ENCODE measurements at regions not wholly inside any gene's neighbourhood (a gene's known extent, or its start where the extent isn't known, plus 50 kb on each side); places are given as distances from the start of the nearest gene placed in this dataset.
"Not testable (repeated sequence)": the region's sequence is repeated elsewhere in the genome, so short reads cannot be mapped to it uniquely, and the experiment has no call there.

DNA sequence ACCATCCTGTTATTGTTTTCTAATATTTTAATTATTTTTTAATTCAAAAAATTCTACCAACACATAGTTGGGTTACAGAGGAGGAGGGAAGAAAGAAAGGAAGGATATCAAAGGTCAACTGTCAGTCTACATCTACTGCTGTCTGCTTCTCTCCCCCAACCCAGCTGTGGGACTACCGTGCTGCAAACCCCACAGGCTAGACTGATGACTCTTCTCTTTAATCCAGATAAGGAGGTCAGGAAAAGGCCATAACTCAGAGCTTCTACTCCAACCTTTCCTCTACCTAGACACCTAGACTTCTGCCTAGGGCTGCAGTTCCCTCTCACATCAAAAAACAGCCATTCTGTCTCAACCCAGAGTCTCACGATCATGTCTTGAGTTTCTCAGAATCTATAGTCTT lies 124.2 kb upstream of the ETV3 start:
- H3K4me3 ChIP-seq: no peak overlapping the region
- peaks cover 0 to 10% (median 0%) of the 10 kb centered on the region in 11 donors for H3K9me3 ChIP-seq
- H3K27me3 ChIP-seq: peaks cover 0 to 9% (median 0%) of the 10 kb centered on the region in 7 donors
- no peak for DNase-seq
- WGBS, 2 donors: 48 to 55% methylated on average over 2 of the region's 2 CpGs
- ATAC-seq: no peak
- intact Hi-C loops (cut with DNase I): no loop called here
- H3K4me1 ChIP-seq: no peaks in the 10 kb centered on the region
- no peak overlapping the region for H3K27ac ChIP-seq
- H3K36me3 ChIP-seq: no peaks in the 10 kb centered on the region
- TF ChIP-seq, protein P1, sequence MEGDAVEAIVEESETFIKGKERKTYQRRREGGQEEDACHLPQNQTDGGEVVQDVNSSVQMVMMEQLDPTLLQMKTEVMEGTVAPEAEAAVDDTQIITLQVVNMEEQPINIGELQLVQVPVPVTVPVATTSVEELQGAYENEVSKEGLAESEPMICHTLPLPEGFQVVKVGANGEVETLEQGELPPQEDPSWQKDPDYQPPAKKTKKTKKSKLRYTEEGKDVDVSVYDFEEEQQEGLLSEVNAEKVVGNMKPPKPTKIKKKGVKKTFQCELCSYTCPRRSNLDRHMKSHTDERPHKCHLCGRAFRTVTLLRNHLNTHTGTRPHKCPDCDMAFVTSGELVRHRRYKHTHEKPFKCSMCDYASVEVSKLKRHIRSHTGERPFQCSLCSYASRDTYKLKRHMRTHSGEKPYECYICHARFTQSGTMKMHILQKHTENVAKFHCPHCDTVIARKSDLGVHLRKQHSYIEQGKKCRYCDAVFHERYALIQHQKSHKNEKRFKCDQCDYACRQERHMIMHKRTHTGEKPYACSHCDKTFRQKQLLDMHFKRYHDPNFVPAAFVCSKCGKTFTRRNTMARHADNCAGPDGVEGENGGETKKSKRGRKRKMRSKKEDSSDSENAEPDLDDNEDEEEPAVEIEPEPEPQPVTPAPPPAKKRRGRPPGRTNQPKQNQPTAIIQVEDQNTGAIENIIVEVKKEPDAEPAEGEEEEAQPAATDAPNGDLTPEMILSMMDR (IDR thresholded peaks at IDR 0.05): no peak

DNA sequence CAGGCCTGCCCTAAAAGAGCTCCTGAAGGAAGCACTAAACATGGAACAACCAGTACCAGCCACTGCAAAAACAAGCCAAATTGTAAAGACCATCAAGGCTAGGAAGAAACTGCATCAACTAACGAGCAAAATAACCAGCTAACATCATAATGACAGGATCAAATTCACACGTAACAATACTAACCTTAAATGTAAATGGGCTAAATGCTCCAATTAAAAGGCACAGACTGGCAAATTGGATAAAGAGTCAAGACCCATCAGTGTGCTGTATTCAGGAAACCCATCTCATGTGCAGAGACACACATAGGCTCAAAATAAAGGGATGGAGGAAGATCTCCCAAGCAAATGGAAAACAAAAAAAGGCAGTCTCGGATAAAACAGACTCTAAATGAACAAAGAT lies 117.7 kb upstream of the ETV3 start:
- 53 to 65% methylated on average over 2 of the region's 3 CpGs for WGBS, 2 donors
- peaks cover 0 to 14% (median 0%) of the 10 kb centered on the region in 11 donors for H3K9me3 ChIP-seq
- H3K36me3 ChIP-seq; intact Hi-C loops (cut with DNase I); H3K27ac ChIP-seq; H3K4me3 ChIP-seq; H3K4me1 ChIP-seq; DNase-seq; ATAC-seq: not testable (repeated sequence)
- H3K27me3 ChIP-seq: peaks cover 0 to 25% (median 4%) of the 10 kb centered on the region in 7 donors

DNA sequence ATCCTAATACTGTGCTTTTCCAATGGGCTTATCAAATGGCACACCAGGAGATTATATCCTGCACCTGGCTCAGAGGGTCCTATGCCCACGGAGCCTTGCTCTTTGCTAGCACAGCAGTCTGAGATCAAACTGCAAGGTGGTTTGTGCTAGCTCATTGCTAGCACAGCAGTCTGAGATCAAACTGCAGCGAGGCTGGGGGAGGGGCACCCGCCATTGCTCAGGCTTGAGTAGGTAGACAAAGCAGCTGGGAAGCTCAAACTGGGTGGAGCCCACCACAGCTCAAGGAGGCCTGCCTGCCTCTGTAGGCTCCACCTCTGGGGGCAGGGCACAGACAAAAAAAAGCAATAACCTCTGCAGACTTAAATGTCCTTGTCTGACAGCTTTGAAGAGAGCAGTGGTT lies 116.0 kb upstream of the ETV3 start:
- H3K36me3 ChIP-seq; H3K4me1 ChIP-seq; intact Hi-C loops (cut with DNase I); DNase-seq; ATAC-seq; H3K27ac ChIP-seq; H3K4me3 ChIP-seq: not testable (repeated sequence)
- 61 to 67% methylated on average over 3 of the region's 3 CpGs for WGBS, 2 donors
- H3K9me3 ChIP-seq: peaks cover 0 to 14% (median 0%) of the 10 kb centered on the region in 11 donors
- H3K27me3 ChIP-seq: peaks cover 0 to 29% (median 5%) of the 10 kb centered on the region in 7 donors

DNA sequence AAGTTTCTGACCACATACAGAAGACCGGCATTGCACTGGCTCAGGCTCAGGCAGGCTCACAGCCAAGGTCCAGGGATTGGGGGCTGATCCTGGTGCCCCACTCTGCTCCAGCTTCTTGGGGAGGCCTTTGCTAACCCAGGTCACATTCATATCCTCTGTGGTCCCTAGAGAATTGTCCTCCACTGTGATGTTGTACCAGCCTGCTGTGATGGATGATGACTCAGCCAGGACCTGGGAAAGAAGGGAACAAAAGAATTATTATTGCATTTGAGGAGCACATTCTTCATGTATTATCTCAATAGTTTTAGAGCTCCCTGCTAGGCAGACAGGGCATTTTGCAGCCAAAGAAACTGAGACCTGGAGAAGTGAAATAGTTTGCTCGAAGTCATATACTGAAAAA lies 114.3 kb upstream of the ETV3 start:
- no peak for DNase-seq
- H3K4me1 ChIP-seq: no peaks in the 10 kb centered on the region
- no peaks in the 10 kb centered on the region for H3K36me3 ChIP-seq
- peaks cover 0 to 34% (median 5%) of the 10 kb centered on the region in 7 donors for H3K27me3 ChIP-seq
- TF ChIP-seq, protein P1 (IDR thresholded peaks at IDR 0.05): no peak
- intact Hi-C loops (cut with DNase I): no loop called here
- peaks cover 0 to 14% (median 0%) of the 10 kb centered on the region in 11 donors for H3K9me3 ChIP-seq
- no peak for ATAC-seq
- H3K4me3 ChIP-seq: no peak overlapping the region
- no peak overlapping the region for H3K27ac ChIP-seq
- 81 to 83% methylated on average over 2 of the region's 2 CpGs for WGBS, 2 donors

DNA sequence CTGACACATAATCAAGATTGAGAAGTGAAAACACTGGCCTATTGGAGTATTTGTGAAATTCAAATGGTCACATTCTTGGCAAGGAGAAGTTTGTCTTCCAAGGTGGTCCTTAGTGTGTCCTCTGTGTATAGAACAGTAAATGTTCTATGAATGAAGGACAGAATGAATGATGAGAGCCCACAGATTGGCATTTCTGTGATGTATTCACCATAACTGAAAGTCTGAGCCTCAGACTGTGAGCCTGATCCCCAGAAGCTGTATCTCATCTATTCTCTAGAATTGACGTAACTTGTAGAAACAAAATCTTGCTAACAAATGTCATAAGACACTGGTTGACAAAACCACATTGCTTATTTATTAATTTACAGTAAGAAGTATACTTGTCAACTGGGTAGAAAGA lies 111.5 kb upstream of the ETV3 start:
- WGBS, 2 donors: 93 to 100% methylated on average over 1 of the region's 1 CpG
- H3K9me3 ChIP-seq: peaks cover 0 to 12% (median 0%) of the 10 kb centered on the region in 11 donors
- TF ChIP-seq, protein P1 (IDR thresholded peaks at IDR 0.05): no peak
- no peak for ATAC-seq
- intact Hi-C loops (cut with DNase I): no loop called here
- no peak overlapping the region for H3K4me3 ChIP-seq
- H3K36me3 ChIP-seq: no peaks in the 10 kb centered on the region
- no peak for DNase-seq
- no peaks in the 10 kb centered on the region for H3K4me1 ChIP-seq
- H3K27me3 ChIP-seq: peaks cover 0 to 58% (median 8%) of the 10 kb centered on the region in 7 donors
- H3K27ac ChIP-seq: no peak overlapping the region
